GM19035 (cell line): ENCODE measurements at regions not wholly inside any gene's neighbourhood (a gene's known extent, or its start where the extent isn't known, plus 50 kb on each side); places are given as distances from the start of the nearest gene placed in this dataset.

Experiments
- ATAC-seq: cut with Tn5 transposase; IDR thresholded peaks from one replicate; pipeline ENCODE4 v1.9.1; 2021; ENCODE audit not compliant: unreplicated experiment

- no peak for ATAC-seq
These were observed 140.2 kb upstream of the FGGY start for GRCh38 chr1:59156526-59157199.

GRCh38 chr1:59158321-59158720 lies 138.6 kb upstream of the FGGY start:
- ATAC-seq, result no peak

- ATAC-seq, result no peak
These were observed 137.2 kb upstream of the FGGY start for GRCh38 chr1:59159557-59160203.

DNA sequence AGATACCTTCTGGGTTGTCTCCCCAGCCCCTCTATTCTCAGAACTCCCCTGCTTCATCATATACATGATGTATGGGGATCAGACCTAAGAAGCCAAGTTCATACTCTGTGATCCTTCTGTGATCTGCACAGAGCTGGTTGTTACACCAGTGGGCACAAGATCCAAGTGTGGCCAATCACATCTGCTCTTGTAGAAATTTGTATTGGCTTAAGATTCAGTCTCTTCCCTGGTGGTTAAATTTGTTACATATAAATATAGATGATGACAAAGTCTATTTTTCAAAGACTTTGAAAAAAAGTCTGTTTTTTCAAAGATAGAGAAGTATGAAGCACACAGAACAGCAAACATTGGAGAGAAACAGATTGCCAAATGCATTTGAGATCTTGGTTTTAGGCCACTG lies 135.8 kb upstream of the FGGY start:
- ATAC-seq, result no peak

- no peak for ATAC-seq
These were observed 134.2 kb upstream of the FGGY start for GRCh38 chr1:59162665-59163064.

DNA sequence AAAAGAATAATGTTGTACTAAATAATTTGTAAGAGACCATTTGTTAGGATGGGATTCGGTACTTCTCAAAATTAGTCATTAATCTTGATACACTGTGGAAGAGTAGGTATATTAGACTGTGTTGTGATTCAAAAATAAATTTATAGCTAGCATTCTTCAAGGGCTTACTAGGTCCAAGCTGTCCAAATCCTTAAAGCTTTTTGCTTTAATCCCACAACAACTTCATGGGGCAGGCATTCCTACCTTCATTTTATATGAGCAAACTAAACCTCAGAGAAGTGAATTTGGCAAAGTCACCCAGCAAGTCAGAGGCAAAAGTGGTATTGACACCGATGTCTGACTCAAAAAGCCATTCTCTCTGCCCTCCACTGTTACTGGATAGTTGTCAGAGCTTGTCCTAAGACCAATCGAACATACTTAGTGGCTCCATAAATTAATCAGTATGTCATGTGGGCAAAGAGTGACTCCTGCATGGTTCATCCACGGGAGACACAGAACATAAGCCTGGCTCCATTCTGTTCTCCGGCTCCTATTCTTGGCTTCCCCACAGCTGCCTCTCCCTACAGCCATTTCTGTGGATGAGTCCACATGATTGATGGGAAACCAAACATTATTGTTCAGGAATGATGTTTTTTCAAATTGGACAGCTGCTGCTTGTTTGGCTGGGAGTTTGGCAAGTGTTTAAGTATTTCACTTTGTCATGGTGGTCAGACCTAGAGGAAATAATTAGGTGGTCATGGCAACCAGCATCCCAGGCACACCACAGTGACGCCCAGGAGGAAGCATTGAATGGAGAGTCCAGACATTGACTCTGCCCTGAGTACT lies 133.4 kb upstream of the FGGY start:
- ATAC-seq, result no peak

DNA sequence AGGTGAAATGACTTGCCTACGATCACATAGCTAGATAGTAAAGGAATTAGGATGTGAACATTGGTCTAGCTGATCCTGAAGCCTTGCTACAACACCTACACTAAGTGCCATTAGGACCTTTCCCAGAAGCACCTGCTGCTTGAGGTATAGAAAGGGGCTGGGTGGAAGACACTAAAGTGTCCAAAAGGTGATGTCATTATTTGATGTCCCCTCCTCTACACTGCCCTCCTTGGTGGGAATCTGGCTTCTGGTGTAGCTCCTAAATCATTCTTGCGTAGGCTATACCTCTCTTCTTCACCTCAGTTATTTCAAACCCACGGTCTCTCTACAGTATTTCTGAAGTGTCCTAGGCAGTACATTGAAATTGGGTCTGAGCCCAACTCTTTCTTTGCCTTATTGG lies 132.5 kb upstream of the FGGY start:
- no peak for ATAC-seq

DNA sequence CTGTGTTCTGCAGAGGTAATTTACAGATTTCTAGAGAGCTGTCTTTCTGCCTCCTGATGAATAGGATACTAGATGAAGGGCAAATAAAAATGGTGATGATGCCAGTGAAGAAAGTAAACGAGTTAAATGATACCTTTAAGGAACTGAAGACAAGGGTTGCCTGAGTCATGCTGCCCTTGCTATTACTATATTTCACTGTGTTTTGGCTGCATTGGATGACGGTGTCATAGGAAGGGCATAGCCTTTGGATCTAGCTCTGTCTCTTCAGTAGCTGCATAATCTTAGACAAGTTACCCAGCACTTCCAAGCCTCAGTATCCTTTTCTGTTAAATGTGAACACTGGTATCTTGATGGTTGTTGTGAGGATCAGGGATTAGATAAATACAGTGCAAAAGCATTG lies 131.5 kb upstream of the FGGY start:
- ATAC-seq, result no peak

DNA sequence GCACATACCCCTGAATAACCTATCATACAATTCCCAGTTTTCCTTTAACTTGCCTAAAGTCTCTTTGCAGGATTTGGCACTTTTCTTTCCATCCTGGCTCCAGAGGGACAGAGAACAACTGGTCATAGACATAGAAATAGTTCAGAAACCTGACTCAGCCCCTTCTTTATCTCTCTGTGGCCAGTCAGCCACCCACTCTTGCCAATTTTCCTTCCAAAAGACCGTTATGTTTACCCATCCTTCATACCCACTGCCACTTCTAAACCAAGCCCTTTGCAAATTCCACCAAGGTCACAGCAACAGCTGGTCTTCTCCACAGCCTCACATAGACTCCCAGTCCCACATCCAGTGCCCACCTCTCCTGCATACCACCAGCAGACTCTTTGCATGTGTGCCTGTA lies 127.2 kb upstream of the FGGY start:
- ATAC-seq, result no peak

GRCh38 chr1:59170659-59171058 lies 126.2 kb upstream of the FGGY start:
- no peak for ATAC-seq

GRCh38 chr1:59171788-59172187 lies 125.1 kb upstream of the FGGY start:
- no peak for ATAC-seq

GRCh38 chr1:59172693-59173092 lies 124.2 kb upstream of the FGGY start:
- no peak for ATAC-seq

DNA sequence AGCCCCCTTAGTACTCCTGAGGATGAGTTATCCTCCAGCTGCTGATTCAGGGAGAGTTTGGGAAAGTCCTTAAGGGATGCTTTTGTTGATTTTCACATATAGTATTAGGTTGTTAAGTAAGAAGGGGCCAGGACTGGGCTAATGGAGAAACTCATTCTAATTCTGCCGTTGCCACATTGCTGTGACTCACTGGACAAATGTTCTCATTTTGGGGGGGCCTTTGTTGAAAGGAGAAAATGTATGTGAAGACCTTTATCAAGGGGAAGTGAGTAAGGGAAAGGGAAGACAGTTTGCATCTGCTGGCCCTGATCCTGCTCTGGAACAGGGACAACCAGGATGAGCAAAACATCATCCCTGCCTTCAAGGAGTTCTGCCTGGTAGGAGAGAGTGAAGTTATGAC lies 123.2 kb upstream of the FGGY start:
- no peak for ATAC-seq

- ATAC-seq, result no peak
These were observed 120.4 kb upstream of the FGGY start for GRCh38 chr1:59176471-59176870.

GRCh38 chr1:59177756-59178155 lies 119.1 kb upstream of the FGGY start:
- no peak for ATAC-seq

DNA sequence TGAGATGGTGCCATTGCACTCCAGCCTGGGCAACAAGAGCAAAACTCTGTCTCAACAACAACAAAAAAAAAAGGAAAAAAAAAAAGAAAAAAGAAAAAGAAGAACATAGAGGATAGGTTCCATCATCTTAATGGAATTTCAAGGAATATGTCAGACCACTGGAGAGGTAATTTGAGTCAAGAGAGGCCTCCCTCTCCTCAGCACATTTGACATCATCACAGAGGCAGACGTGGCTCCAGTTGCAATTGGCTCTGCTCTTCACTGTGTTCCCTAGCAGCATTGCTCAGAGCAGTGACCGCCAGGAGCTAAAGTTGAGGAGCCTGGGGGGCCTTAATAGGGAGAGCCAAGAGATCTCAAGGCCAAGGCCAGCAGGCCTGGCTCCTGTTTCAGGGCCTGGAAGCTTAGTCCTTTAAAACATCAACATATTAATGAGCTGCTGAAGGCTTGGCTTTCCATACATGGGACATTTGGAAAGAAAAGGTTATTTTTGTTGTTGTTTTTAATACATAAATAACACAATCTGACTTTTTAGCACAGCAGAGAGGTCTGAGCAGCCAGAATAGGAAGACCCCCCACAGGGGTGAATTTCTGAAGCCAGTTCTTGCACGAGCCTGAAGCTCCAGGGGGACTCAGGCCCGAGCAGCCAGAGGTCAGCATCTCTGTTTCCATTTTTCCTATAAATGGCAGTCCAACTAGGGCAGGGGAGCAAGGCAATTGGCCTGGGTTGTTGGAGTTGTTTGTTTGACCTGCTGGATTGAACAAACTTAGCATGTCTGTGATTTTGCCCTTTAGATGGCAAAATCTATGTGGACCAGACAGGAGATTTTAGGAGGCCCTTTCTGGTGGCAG lies 118.3 kb upstream of the FGGY start:
- no peak for ATAC-seq

- ATAC-seq, result no peak
These were observed 117.2 kb upstream of the FGGY start for GRCh38 chr1:59179673-59180072.

GRCh38 chr1:59180735-59181134 lies 116.2 kb upstream of the FGGY start:
- no peak for ATAC-seq

- no peak for ATAC-seq
These were observed 113.1 kb upstream of the FGGY start for GRCh38 chr1:59183749-59184317.

GRCh38 chr1:59184365-59184905 lies 112.5 kb upstream of the FGGY start:
- ATAC-seq, result no peak
